Activated CD4-positive, alpha-beta T cell treated with anti-CD3 and anti-CD28 coated beads, Interleukin-2, amount 50 U/mL, for 48 hours (primary cell): ENCODE measurements at regions not wholly inside any gene's neighbourhood (a gene's known extent, or its start where the extent isn't known, plus 50 kb on each side); places are given as distances from the start of the nearest gene placed in this dataset.
"Not testable (repeated sequence)": the region's sequence is repeated elsewhere in the genome, so short reads cannot be mapped to it uniquely, and the experiment has no call there.

Experiments used
- DNase-seq, 2 experiments: peaks; one replicate each; pipeline ENCODE4 v3.0.0-alpha.2; 2020

- no peak for DNase-seq
Observed at GRCh38 chr6:105875974-105876640, 210.0 kb upstream of the PRDM1 start.

DNA sequence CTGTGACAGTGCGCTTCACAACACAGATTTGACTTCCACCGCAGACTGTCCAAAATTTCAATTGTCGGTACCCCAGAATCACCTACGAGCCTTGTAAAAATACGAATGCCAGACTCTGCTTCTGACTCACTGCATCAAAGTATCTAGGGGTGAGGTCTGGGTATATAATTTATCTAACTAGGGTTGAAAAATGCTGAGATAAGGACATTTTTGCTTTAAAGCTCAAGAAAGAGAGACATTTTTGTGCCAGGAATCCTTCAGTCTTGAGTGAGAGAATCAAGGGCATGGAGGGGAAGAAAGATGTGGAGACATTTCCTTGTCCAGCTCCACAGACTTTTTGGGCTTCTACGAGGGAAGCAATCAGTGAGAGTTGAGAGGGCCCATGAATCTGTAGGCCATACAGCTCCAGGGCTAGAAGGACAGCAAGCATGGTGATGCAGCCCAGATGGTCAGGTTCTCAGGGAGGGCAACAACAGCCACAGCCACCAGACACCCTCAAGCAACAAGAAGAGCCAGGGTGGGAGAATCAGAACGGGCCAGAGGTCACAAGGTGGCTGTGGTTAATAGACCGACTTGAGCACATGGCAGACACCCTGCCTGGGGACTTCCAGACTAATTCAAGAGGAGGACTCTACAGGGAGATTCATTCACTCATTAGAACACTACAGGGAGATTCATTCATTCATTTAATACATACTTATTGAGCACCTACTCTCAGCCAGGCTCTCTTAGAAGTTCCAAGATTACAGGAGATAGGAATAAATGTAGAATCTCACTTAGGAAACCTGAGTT is 211.1 kb upstream of the PRDM1 start:
- no peak for DNase-seq

GRCh38 chr6:105873799-105874198 is 212.3 kb upstream of the PRDM1 start:
- no peak for DNase-seq

DNA sequence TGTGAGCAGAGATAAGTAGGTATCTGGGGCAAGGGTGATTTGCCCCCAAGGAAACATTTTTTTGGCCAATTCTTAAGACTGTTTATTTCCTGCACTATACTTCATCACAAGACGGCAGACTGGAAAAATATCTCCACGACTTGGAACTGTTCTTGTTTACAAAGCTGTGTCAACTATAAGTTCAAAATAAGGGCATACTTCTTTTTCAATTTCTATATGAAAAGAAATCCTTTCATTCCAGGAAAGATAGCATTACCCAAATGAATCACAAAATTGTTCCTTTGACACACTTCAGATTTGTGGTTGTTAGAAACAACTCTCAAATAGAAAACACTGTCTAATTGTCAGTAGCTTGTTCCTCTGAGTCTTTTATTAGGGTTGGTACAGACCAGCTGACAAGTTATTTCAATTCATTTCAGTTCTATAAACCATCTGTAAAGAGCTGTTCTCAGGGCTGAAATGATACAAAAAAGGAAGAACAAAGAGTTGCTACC is 212.9 kb upstream of the PRDM1 start:
- DNase-seq = no peak

- no peak for DNase-seq
Observed at GRCh38 chr6:105872249-105872648, 213.9 kb upstream of the PRDM1 start.

GRCh38 chr6:105871542-105871941 is 214.6 kb upstream of the PRDM1 start:
- DNase-seq = no peak

- DNase-seq = no peak
Observed at GRCh38 chr6:105869835-105870440, 216.2 kb upstream of the PRDM1 start.

- no peak for DNase-seq
Observed at GRCh38 chr6:105868823-105869460, 217.2 kb upstream of the PRDM1 start.

DNA sequence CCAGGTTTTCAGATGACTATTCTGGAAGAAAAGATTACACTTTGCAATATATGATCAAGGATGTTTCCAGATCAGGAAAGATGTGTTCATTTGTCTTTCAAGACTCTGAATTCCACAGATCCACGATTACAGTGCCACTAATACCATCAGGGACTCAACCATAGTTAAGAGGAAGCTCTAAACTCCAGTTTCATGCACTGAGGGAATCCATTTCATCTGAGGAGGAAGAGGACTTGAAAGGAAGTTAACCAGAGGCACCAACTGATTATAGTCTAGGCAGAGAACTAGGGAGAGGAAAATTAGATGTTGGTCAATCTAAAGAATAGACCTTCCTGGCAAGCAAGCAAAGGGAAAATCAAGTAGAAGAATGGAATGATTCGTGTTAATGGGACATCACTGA is 218.3 kb upstream of the PRDM1 start:
- no peak for DNase-seq

DNA sequence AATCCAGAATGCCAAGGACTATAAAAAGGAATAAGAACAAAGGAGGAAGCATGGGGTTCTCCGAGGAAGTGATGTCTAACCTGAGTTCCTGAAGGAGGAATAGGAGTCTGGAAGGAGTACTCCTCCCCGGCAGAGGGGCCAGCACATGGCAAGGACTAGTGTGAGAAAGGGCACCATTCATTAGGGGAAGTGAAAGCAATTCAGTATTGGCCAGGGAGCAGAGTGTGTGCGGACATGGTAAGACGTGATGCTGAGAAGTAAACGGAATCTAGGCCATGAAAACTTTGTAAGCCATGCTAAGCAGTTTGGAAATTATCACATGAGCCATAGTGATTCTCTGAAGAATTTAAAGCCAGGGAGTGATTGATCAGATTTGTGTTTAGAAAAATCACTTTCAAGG is 218.9 kb upstream of the PRDM1 start:
- no peak for DNase-seq

DNA sequence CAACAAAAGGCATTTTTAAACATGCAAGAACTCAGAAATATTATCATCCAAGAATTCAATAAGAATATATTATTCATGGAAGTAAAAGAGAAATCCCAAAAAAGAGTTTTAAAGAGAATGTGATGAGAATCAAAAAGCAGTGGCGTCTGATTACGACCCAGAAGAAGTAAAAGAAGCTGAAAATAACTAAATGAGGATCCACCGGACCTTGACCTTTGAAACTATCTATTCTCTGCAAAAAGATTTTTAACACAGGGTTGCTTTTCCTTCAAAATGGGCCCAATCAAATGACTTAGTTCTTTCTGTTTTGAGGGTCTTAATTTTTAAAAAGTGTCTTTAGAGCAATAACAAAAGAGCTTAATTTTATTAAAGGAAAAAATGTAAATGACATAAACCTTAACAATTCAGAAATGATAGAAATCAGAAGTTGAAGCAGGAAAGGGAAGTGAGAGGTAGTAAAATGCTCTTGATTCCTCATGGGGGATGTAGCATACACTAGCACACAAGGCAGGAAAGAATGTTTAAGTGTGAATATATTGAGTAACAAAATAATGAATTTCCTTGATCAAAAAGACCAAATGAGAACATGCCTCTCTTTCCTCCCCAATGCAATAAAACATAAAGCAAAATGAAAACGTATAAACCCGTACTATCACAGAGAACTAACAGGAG is 223.1 kb upstream of the PRDM1 start:
- DNase-seq = no peak

DNA sequence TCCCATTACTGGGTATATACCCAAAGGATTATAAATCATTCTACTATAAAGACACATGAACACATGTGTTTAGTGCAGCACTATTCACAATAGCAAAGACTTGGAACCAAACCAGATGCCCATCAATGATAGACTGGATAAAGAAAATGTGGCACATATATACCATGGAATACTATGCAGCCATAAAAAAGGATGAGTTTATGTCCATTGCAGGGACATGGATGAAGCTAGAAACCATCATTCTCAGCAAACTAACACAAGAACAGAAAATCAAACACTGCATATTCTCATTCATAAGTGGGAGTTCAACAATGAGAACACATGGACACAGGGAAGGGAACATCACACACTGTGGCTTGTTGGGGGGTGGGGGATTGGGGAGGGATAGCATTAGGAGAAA is 225.2 kb upstream of the PRDM1 start:
- not testable (repeated sequence) for DNase-seq

DNA sequence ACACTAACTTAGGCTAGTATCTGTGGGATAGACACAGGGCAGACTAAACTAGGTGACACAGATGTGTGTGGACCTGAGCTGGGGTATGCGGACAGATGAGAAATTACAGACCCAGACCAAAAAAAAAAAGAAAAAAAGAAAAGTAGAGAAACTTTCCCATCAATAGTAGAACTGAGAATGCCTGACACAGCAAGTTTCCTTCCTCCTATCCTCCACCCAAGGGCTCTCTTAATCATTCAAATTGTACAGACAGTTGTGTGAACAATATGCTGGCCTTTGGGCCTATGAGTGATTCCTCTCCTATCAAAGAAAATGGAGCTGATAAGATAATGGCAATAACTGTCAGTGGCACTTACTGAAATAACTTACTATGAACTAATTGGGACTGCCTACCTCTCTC is 226.7 kb upstream of the PRDM1 start:
- no peak for DNase-seq

- DNase-seq = not testable (repeated sequence)
Observed at GRCh38 chr6:105858639-105859038, 227.5 kb upstream of the PRDM1 start.

DNA sequence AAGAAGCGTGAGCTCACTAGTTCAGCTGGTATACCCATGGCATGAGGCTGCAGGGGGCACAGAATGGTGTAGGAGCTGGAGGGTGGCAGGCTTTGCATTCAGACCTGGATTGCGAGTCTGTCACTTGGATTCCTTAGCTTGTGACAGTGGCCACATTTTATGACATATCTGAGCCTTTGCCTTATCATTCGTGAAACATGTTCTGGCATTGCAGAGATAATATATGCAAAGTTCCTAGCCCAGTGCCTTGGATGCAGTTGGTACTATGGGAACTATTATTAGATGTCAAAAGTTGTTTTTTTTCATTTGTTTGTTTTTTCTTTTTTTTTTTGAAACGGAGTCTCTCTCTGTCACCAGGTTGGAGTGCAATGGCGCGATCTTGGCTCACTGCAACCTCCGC is 230.7 kb upstream of the PRDM1 start:
- no peak for DNase-seq

DNA sequence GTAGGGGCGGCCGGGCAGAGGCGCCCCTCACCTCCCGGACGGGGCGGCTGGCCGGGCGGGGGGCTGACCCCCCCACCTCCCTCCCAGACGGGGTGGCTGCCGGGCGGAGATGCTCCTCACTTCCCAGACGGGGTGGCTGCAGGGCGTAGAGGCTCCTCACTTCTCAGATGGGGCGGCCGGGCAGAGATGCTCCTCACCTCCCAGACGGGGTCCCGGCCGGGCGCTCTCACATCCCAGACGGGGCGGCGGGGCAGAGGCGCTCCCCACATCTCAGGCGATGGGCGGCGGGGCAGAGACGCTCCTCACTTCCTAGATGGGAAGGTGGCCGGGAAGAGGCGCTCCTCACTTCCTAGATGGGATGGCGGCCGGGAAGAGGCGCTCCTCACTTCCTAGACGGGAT is 232.2 kb upstream of the PRDM1 start:
- not testable (repeated sequence) for DNase-seq

DNA sequence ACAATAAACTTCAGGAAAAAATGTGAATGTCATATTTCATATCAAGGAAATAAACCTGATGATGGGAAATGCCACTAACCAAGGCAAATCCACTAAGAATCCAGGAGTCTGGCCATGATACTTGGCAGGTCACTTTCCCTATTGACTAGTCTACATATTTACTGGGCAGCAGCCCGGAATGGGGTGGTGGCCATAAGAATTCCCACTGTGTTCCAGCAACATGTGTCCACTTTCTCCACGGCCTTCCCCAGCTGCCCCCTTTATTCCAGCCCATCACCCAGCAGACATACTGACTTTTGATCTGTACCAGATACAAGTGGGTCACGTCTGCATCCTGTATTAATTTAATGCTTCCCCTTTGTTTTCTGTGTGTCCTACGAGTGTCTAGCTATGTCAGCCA is 234.5 kb upstream of the PRDM1 start:
- no peak for DNase-seq

GRCh38 chr6:105851113-105851580 is 235.0 kb upstream of the PRDM1 start:
- DNase-seq = no peak

DNA sequence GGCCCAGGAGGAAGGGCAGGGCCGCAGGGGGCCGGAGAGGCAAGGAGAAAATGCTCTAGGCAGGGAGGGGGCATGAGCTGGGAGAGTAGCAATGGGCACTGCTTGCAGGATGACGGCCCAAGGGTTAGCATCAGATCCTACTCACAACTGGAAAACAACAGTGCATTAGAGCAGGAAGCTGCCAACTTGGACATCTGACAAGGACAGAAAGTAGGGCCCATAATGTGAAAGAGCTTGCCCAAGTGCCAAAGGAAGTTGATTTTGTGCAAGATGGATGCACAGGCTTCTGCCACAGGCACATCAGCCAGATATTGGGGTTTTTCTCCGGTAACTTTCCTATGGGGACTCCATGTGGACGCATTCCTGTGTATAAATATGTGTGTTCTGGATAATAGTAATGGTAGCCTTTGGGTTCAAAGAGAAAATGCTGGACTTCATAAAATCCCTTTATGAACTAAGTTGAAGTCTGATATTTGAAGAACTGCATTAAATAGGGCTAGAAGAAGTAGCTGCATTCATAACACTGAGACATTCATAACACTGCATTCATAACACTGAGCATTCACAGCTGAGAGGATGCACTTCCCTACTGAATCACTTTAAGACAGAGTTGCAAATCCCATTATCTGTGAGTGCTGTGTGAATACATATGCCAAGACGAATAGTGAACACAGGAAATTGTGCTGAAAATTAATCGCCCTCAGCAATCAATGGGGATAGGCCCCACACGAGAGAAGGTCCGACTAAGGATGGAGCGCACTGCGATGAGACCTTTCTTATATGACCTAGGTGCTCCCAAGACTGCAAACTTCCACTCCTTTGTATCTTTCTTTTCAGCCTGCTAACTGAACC is 235.6 kb upstream of the PRDM1 start:
- DNase-seq = no peak

DNA sequence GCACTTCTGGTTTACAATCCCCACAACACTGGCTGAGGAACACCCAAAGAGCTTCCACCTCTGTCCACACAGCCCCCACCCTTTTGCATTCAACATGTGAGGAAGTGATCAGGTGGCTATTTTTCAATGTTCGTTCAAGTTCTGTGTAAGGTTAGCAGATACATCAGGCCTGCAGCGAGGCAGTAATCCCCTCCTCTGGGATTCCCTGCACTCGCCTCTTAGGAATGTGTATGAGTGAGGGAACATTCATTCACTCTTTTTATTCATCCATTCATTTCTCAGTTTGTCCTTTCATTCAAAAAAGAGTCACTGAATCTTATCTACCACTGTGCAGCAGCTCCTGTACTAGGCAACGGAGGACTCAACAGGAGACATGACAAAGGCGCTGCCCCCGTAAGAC is 236.4 kb upstream of the PRDM1 start:
- no peak for DNase-seq

- DNase-seq = no peak
Observed at GRCh38 chr6:105847433-105847832, 238.7 kb upstream of the PRDM1 start.
